Epithelial cell of esophagus (primary cell): ENCODE measurements at regions not wholly inside any gene's neighbourhood (a gene's known extent, or its start where the extent isn't known, plus 50 kb on each side); places are given as distances from the start of the nearest gene placed in this dataset.

ENCODE experiments used
- DNase-seq: peaks from one replicate; pipeline ENCODE4 v3.0.0; 2010; ENCODE audit warnings: low read depth
- H3K4me3 ChIP-seq: 2 replicates; pipeline ENCODE4 v1.5.1; 2011; ENCODE audit warnings: mild to moderate bottlenecking, low read length, control low read depth
- CTCF ChIP-seq: IDR thresholded peaks from 2 replicates; pipeline ENCODE4 v1.5.1; 2011; ENCODE audit warnings: low read depth, mild to moderate bottlenecking, low read length, control low read depth, inconsistent platforms; ENCODE audit not compliant: insufficient read depth; ENCODE audit errors: missing control alignments

- no peak overlapping the region for H3K4me3 ChIP-seq
- no peak for DNase-seq
- no peak for TF ChIP-seq CTCF
Observed at GRCh38 chr5:2143088-2143487, 260.4 kb upstream of the IRX4 start.

- TF ChIP-seq CTCF = no peak
- DNase-seq = no peak
- H3K4me3 ChIP-seq = no peak overlapping the region
Observed at GRCh38 chr5:2142456-2142954, 259.8 kb upstream of the IRX4 start.

- TF ChIP-seq CTCF = no peak
- H3K4me3 ChIP-seq = no peak overlapping the region
- DNase-seq = no peak
Observed at GRCh38 chr5:2141254-2142000, 258.7 kb upstream of the IRX4 start.

- no peak for TF ChIP-seq CTCF
- no peak for DNase-seq
- no peak overlapping the region for H3K4me3 ChIP-seq
Observed at GRCh38 chr5:2140501-2141175, 257.9 kb upstream of the IRX4 start.

GRCh38 chr5:2139478-2139877 is 256.8 kb upstream of the IRX4 start:
- DNase-seq = no peak
- no peak for TF ChIP-seq CTCF

GRCh38 chr5:2138896-2139295 is 256.2 kb upstream of the IRX4 start:
- no peak for DNase-seq

More at GRCh38 chr5:2139478-2139877, 256.8 kb upstream of the IRX4 start:
- H3K4me3 ChIP-seq = no peak overlapping the region

More at GRCh38 chr5:2138896-2139295, 256.2 kb upstream of the IRX4 start:
- no peak overlapping the region for H3K4me3 ChIP-seq
- TF ChIP-seq CTCF = no peak
